Activated T-helper 2 cell treated with anti-CD3 and anti-CD28 coated beads, Interferon-gamma antibody, Interleukin-2, Interleukin-4, amounts not matched to agents 10 μg/mL and 5 μg/mL and 100 μg/mL, durations not matched to agents 14 hours and 24 hours and 36 hours (primary cell): ENCODE measurements at regions not wholly inside any gene's neighbourhood (a gene's known extent, or its start where the extent isn't known, plus 50 kb on each side); places are given as distances from the start of the nearest gene placed in this dataset.

Source experiments
- DNase-seq: peaks from one replicate; pipeline ENCODE4 v3.0.0; 2021; ENCODE audit warnings: low spot score
- H3K27ac Mint-ChIP-seq: one replicate; pipeline ENCODE4 v1.8.0; 2021; ENCODE audit warnings: mixed read lengths
- H3K27me3 Mint-ChIP-seq: one replicate; pipeline ENCODE4 v1.8.0; 2021; ENCODE audit warnings: low read depth, mixed read lengths
- H3K36me3 Mint-ChIP-seq: one replicate; pipeline ENCODE4 v1.8.0; 2021; ENCODE audit warnings: low read depth, mixed read lengths
- H3K4me1 Mint-ChIP-seq: one replicate; pipeline ENCODE4 v1.8.0; 2021; ENCODE audit warnings: low read depth, mixed read lengths
- H3K4me3 Mint-ChIP-seq: one replicate; pipeline ENCODE4 v1.8.0; 2021; ENCODE audit warnings: low read depth, mild to moderate bottlenecking, moderate library complexity, mixed read lengths
- H3K9me3 Mint-ChIP-seq: one replicate; pipeline ENCODE4 v1.8.0; 2021; ENCODE audit warnings: mixed read lengths
- intact Hi-C: fragments of 100-400 bp; cut with micrococcal nuclease; formaldehyde crosslinking; loops from one replicate; pipeline ENCODE4 v1.15.1; 2023

GRCh38 chr3:81894598-81894997 lies 133.2 kb upstream of the GBE1 start:
- no peak overlapping the region for H3K27ac Mint-ChIP-seq
- no peaks in the 10 kb centered on the region for H3K36me3 Mint-ChIP-seq
- no peak for DNase-seq
- intact Hi-C loops = no loop called here
- H3K9me3 Mint-ChIP-seq = no peaks in the 10 kb centered on the region
- H3K4me1 Mint-ChIP-seq = no peaks in the 10 kb centered on the region
- no peak overlapping the region for H3K4me3 Mint-ChIP-seq
- H3K27me3 Mint-ChIP-seq = no peaks in the 10 kb centered on the region

GRCh38 chr3:81891055-81891895 lies 129.8 kb upstream of the GBE1 start:
- H3K9me3 Mint-ChIP-seq = no peaks in the 10 kb centered on the region
- H3K27ac Mint-ChIP-seq = no peak overlapping the region
- intact Hi-C loops = no loop called here
- H3K4me3 Mint-ChIP-seq = no peak overlapping the region
- H3K36me3 Mint-ChIP-seq = no peaks in the 10 kb centered on the region
- H3K4me1 Mint-ChIP-seq = no peaks in the 10 kb centered on the region
- no peaks in the 10 kb centered on the region for H3K27me3 Mint-ChIP-seq
- no peak for DNase-seq

GRCh38 chr3:81888914-81889557 lies 127.6 kb upstream of the GBE1 start:
- Mint-ChIP-seq H3K4me3 (no peak overlapping the region), H3K36me3 (no peaks in the 10 kb centered on the region), H3K27me3 (no peaks in the 10 kb centered on the region), H3K9me3 (no peaks in the 10 kb centered on the region), H3K4me1 (no peaks in the 10 kb centered on the region), H3K27ac (no peak overlapping the region)
- intact Hi-C loops = no loop called here
- DNase-seq = no peak

GRCh38 chr3:81887448-81887847 lies 126.0 kb upstream of the GBE1 start:
- Mint-ChIP-seq H3K9me3 (no peaks in the 10 kb centered on the region), H3K4me1 (no peaks in the 10 kb centered on the region), H3K27ac (no peak overlapping the region), H3K4me3 (no peak overlapping the region), H3K27me3 (no peaks in the 10 kb centered on the region), H3K36me3 (no peaks in the 10 kb centered on the region)
- no peak for DNase-seq
- intact Hi-C loops = no loop called here

GRCh38 chr3:81886081-81886480 lies 124.6 kb upstream of the GBE1 start:
- H3K36me3 Mint-ChIP-seq = no peaks in the 10 kb centered on the region
- no peaks in the 10 kb centered on the region for H3K9me3 Mint-ChIP-seq
- H3K4me1 Mint-ChIP-seq = no peaks in the 10 kb centered on the region
- H3K27ac Mint-ChIP-seq = no peak overlapping the region
- no peak for DNase-seq
- no peaks in the 10 kb centered on the region for H3K27me3 Mint-ChIP-seq
- intact Hi-C loops = no loop called here
- no peak overlapping the region for H3K4me3 Mint-ChIP-seq

- no peaks in the 10 kb centered on the region for H3K9me3 Mint-ChIP-seq
- no peak for DNase-seq
- no peaks in the 10 kb centered on the region for H3K27me3 Mint-ChIP-seq
- H3K36me3 Mint-ChIP-seq = no peaks in the 10 kb centered on the region
- H3K27ac Mint-ChIP-seq = no peak overlapping the region
- no peaks in the 10 kb centered on the region for H3K4me1 Mint-ChIP-seq
- intact Hi-C loops = no loop called here
- H3K4me3 Mint-ChIP-seq = no peak overlapping the region
Observed at GRCh38 chr3:81884791-81885190, 123.3 kb upstream of the GBE1 start.

GRCh38 chr3:81876826-81877225 lies 115.4 kb upstream of the GBE1 start:
- Mint-ChIP-seq H3K27ac (no peak overlapping the region), H3K27me3 (no peaks in the 10 kb centered on the region), H3K9me3 (no peaks in the 10 kb centered on the region), H3K4me1 (no peaks in the 10 kb centered on the region), H3K4me3 (no peak overlapping the region), H3K36me3 (no peaks in the 10 kb centered on the region)
- DNase-seq = no peak
- intact Hi-C loops = no loop called here

GRCh38 chr3:81874738-81875137 lies 113.3 kb upstream of the GBE1 start:
- intact Hi-C loops = no loop called here
- Mint-ChIP-seq H3K4me1 (no peaks in the 10 kb centered on the region), H3K4me3 (no peak overlapping the region), H3K27ac (no peak overlapping the region), H3K27me3 (no peaks in the 10 kb centered on the region), H3K36me3 (no peaks in the 10 kb centered on the region), H3K9me3 (no peaks in the 10 kb centered on the region)
- no peak for DNase-seq

- intact Hi-C loops = no loop called here
- Mint-ChIP-seq H3K4me1 (no peaks in the 10 kb centered on the region), H3K9me3 (no peaks in the 10 kb centered on the region), H3K4me3 (no peak overlapping the region), H3K36me3 (no peaks in the 10 kb centered on the region), H3K27ac (no peak overlapping the region), H3K27me3 (no peaks in the 10 kb centered on the region)
- no peak for DNase-seq
Observed at GRCh38 chr3:81872566-81872965, 111.1 kb upstream of the GBE1 start.

- no peak for DNase-seq
- Mint-ChIP-seq H3K4me1 (no peaks in the 10 kb centered on the region), H3K9me3 (no peaks in the 10 kb centered on the region), H3K4me3 (no peak overlapping the region), H3K27me3 (no peaks in the 10 kb centered on the region), H3K27ac (no peak overlapping the region), H3K36me3 (no peaks in the 10 kb centered on the region)
- intact Hi-C loops = no loop called here
Observed at GRCh38 chr3:81871358-81872155, 110.1 kb upstream of the GBE1 start.

- Mint-ChIP-seq H3K27ac (no peak overlapping the region), H3K36me3 (no peaks in the 10 kb centered on the region), H3K27me3 (no peaks in the 10 kb centered on the region), H3K4me3 (no peak overlapping the region), H3K9me3 (no peaks in the 10 kb centered on the region), H3K4me1 (no peaks in the 10 kb centered on the region)
- intact Hi-C loops = no loop called here
- DNase-seq = no peak
Observed at GRCh38 chr3:81869382-81869781, 107.9 kb upstream of the GBE1 start.

- Mint-ChIP-seq H3K4me3 (no peak overlapping the region), H3K36me3 (no peaks in the 10 kb centered on the region), H3K9me3 (no peaks in the 10 kb centered on the region), H3K27ac (no peak overlapping the region), H3K27me3 (no peaks in the 10 kb centered on the region), H3K4me1 (peaks cover 2% of the 10 kb centered on the region)
- DNase-seq = no peak
- intact Hi-C loops = no loop called here
Observed at GRCh38 chr3:81868597-81868996, 107.2 kb upstream of the GBE1 start.

GRCh38 chr3:81867875-81868274 lies 106.4 kb upstream of the GBE1 start:
- Mint-ChIP-seq H3K4me3 (no peak overlapping the region), H3K27me3 (no peaks in the 10 kb centered on the region), H3K36me3 (no peaks in the 10 kb centered on the region), H3K9me3 (no peaks in the 10 kb centered on the region), H3K4me1 (peaks cover 2% of the 10 kb centered on the region), H3K27ac (no peak overlapping the region)
- intact Hi-C loops = no loop called here
- DNase-seq = no peak
